Caco-2 (cell line): ENCODE measurements at regions not wholly inside any gene's neighbourhood (a gene's known extent, or its start where the extent isn't known, plus 50 kb on each side); places are given as distances from the start of the nearest gene placed in this dataset.

Experiments
- BruUV-seq: library from RNA; stranded (reverse); fragments of 400-500 nt; replicated peaks from 2 replicates; lab custom pipeline; 2021; lab: Mats Ljungman, UMichigan
- CTCF ChIA-PET: fragments of 300-600 bp; sonication (Branson Sonifier 250); formaldehyde crosslinking; loops from one replicate; lab custom pipeline; 2022; ENCODE audit warnings: antibody characterized with exemption; lab: Charles Lee
- POLR2A ChIA-PET: fragments of 300-600 bp; sonication (Branson Sonifier 250); formaldehyde crosslinking; loops from one replicate; lab custom pipeline; 2022; ENCODE audit warnings: antibody characterized with exemption; lab: Charles Lee
- DNase-seq, 2 experiments: peaks; one replicate each; pipeline versions ENCODE4 v3.0.0 to v3.0.0-alpha.2; 2020 to 2022
- H3K27me3 ChIP-seq: replicated peaks from 2 replicates; pipeline ENCODE4 v1.6.0; 2011; ENCODE audit warnings: low read length; ENCODE audit not compliant: control insufficient read depth, insufficient read depth
- H3K36me3 ChIP-seq: 2 replicates; pipeline ENCODE4 v1.5.1; 2011; ENCODE audit warnings: low read length; ENCODE audit not compliant: control insufficient read depth, insufficient read depth
- H3K4me1 ChIP-seq: fragments of 250-450 bp; sonication (Bioruptor Pico); 2 replicates; pipeline ENCODE4 v1.5.1; 2020; ENCODE audit warnings: mild to moderate bottlenecking
- H3K4me3 ChIP-seq: 2 replicates; pipeline ENCODE4 v1.5.1; 2011; ENCODE audit warnings: low read depth, mild to moderate bottlenecking, control low read depth, low read length
- H3K9me3 ChIP-seq: fragments of 250-450 bp; sonication (Bioruptor Pico); 2 replicates; pipeline ENCODE4 v1.5.1; 2020; ENCODE audit warnings: mild to moderate bottlenecking, moderate library complexity
- H3K27ac Mint-ChIP-seq: one replicate; pipeline ENCODE4 v1.8.0; 2022; ENCODE audit warnings: mixed read lengths; ENCODE audit not compliant: unreplicated experiment
- H3K27me3 Mint-ChIP-seq: one replicate; pipeline ENCODE4 v1.8.0; 2022; ENCODE audit warnings: mixed read lengths; ENCODE audit not compliant: insufficient read depth, unreplicated experiment
- H3K36me3 Mint-ChIP-seq: one replicate; pipeline ENCODE4 v1.8.0; 2022; ENCODE audit warnings: mild to moderate bottlenecking, mixed read lengths; ENCODE audit not compliant: insufficient read depth, unreplicated experiment
- H3K4me1 Mint-ChIP-seq: one replicate; pipeline ENCODE4 v1.8.0; 2022; ENCODE audit warnings: low read depth, mixed read lengths; ENCODE audit not compliant: unreplicated experiment
- H3K4me3 Mint-ChIP-seq: one replicate; pipeline ENCODE4 v1.8.0; 2022; ENCODE audit warnings: mild to moderate bottlenecking, moderate library complexity, mixed read lengths; ENCODE audit not compliant: unreplicated experiment
- H3K9me3 Mint-ChIP-seq: one replicate; pipeline ENCODE4 v1.8.0; 2022; ENCODE audit warnings: mixed read lengths; ENCODE audit not compliant: unreplicated experiment
- intact Hi-C: fragments of 100-400 bp; cut with micrococcal nuclease; formaldehyde crosslinking; loops from one replicate; pipeline ENCODE4 v1.10.0; 2022; ENCODE audit not compliant: unreplicated experiment
- TF ChIP-seq, protein P1 (sequence below), 2 experiments: fragments of 200-600 bp in 1 of 2; IDR thresholded peaks; 1 replicate in 1 of 2; 2 replicates in 1 of 2; pipeline versions ENCODE4 v1.5.1 to v1.8.0; 2011 to 2022; ENCODE audit warnings: antibody characterized with exemption in 1 of 2, control low read depth in 1 of 2, inconsistent platforms in 1 of 2, low read depth in 1 of 2, low read length in 1 of 2, mild to moderate bottlenecking in 1 of 2, moderate library complexity in 1 of 2; ENCODE audit not compliant: insufficient read depth in 1 of 2, severe bottlenecking in 1 of 2, unreplicated experiment in 1 of 2

DNA sequence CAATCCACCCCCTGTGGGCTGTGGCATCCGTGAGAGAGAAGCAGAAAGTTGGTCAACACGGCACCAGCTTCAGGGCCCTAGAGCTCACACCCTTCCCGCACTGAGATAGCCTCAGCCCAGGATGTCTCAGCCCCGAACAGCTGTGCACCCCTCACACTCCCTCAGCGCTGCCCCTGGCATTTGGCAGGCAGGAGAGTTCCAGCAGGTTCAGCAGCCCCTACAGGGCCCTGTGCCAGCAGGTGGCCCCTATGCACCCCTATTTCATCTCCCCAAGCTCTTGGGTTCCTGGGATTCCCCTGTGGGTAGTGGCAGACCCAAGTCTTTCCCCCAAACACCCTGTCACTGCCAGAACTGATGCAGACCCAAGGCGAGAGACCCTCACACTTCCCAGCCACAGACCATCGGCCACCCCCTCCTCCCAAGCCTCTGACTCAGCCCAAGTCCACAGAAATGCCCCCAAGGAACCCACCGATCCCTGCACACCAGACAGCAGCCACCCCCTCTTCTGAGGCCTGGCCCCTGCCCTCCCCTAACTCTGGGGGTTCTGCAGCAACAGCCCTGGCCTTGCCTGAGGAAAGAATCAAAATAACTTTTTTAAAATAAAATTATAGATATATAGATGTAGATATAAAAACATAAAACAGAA is 183.6 kb downstream of the IGLL1 start:
- Mint-ChIP-seq H3K4me3 (no peak overlapping the region), H3K4me1 (no peaks in the 10 kb centered on the region), H3K27ac (no peak overlapping the region), H3K27me3 (no peaks in the 10 kb centered on the region), H3K9me3 (no peaks in the 10 kb centered on the region), H3K36me3 (no peaks in the 10 kb centered on the region)
- TF ChIP-seq, protein P1, sequence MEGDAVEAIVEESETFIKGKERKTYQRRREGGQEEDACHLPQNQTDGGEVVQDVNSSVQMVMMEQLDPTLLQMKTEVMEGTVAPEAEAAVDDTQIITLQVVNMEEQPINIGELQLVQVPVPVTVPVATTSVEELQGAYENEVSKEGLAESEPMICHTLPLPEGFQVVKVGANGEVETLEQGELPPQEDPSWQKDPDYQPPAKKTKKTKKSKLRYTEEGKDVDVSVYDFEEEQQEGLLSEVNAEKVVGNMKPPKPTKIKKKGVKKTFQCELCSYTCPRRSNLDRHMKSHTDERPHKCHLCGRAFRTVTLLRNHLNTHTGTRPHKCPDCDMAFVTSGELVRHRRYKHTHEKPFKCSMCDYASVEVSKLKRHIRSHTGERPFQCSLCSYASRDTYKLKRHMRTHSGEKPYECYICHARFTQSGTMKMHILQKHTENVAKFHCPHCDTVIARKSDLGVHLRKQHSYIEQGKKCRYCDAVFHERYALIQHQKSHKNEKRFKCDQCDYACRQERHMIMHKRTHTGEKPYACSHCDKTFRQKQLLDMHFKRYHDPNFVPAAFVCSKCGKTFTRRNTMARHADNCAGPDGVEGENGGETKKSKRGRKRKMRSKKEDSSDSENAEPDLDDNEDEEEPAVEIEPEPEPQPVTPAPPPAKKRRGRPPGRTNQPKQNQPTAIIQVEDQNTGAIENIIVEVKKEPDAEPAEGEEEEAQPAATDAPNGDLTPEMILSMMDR (IDR thresholded peaks at IDR 0.05; ENCODE audit: insufficient read depth in 1 of 2, low read depth in 1 of 2, low read length in 1 of 2, severe bottlenecking in 1 of 2, unreplicated experiment in 1 of 2): no peak
- DNase-seq: no peak
- POLR2A ChIA-PET: no interaction called here
- H3K4me1 ChIP-seq: no peaks in the 10 kb centered on the region
- no peaks in the 10 kb centered on the region for H3K9me3 ChIP-seq
- no peaks in the 10 kb centered on the region for H3K36me3 ChIP-seq
- CTCF ChIA-PET: interaction anchor here (0.8 kb wide), 1 partner anchor 194 kb away, joined by 3 read pairs; no protein-coding TSS in a partner anchor
- no TSS peak for BruUV-seq
- intact Hi-C loops: no loop called here
- H3K27me3 ChIP-seq: no peaks in the 10 kb centered on the region
- no peak overlapping the region for H3K4me3 ChIP-seq

DNA sequence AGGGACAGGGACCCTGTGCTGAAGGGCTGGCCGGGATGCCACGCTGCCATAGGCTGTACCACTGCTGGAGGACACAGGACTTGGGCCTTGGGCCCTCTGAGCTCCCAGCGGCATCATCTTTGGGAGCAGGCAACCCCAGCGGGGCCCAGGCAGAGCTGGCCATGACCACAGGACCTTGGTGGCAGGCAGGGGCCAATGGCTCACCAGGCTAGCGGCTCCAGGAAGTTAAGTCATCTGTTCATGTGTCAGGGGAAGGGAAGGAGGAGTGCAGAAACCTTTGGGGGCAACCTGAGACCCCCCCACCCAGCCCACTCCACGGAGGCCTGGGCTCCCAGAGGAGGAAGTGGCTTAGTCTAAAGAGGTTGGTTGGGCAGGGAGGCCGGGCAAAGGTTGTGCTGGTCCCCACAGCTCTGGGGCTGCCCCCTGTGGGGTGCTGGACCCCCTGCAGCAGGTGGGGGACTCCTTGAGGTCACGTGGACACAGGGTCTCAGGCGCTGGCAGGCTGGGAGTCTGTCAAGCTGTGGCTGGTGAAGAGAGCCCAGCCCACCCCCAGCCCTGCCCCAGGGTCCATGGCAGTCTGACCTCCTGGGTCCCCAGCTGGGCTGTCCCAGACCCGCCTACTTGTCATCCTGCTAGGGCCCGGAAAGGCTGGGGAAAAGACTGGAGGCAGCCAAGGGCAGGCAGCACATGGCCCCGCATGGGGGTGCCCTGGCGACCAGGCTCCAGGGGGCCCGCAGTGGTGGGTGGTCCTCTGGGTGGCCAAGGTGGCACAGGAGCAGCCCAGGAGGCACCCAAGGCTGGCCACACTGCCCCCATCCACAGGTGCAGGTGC is 184.3 kb downstream of the IGLL1 start:
- H3K27me3 ChIP-seq: no peaks in the 10 kb centered on the region
- CTCF ChIA-PET: interaction anchor here (0.8 kb wide), 1 partner anchor 195 kb away, joined by 3 read pairs; no protein-coding TSS in a partner anchor
- no peaks in the 10 kb centered on the region for H3K9me3 ChIP-seq
- no peaks in the 10 kb centered on the region for H3K36me3 ChIP-seq
- intact Hi-C loops: no loop called here
- POLR2A ChIA-PET: no interaction called here
- no peak overlapping the region for H3K4me3 Mint-ChIP-seq
- H3K27me3 Mint-ChIP-seq: no peaks in the 10 kb centered on the region
- TF ChIP-seq, protein P1 (IDR thresholded peaks at IDR 0.05; ENCODE audit: insufficient read depth in 1 of 2, low read depth in 1 of 2, low read length in 1 of 2, severe bottlenecking in 1 of 2, unreplicated experiment in 1 of 2): no peak
- DNase-seq: no peak
- no peaks in the 10 kb centered on the region for H3K4me1 ChIP-seq
- no peaks in the 10 kb centered on the region for H3K4me1 Mint-ChIP-seq
- H3K27ac Mint-ChIP-seq: no peak overlapping the region
- H3K9me3 Mint-ChIP-seq: no peaks in the 10 kb centered on the region
- no peaks in the 10 kb centered on the region for H3K36me3 Mint-ChIP-seq
- no peak overlapping the region for H3K4me3 ChIP-seq
- BruUV-seq: no TSS peak

- H3K9me3 Mint-ChIP-seq: no peaks in the 10 kb centered on the region
- H3K4me3 Mint-ChIP-seq: no peak overlapping the region
- no TSS peak for BruUV-seq
- intact Hi-C loops: no loop called here
- no peaks in the 10 kb centered on the region for H3K4me1 Mint-ChIP-seq
- no peaks in the 10 kb centered on the region for H3K36me3 ChIP-seq
- H3K4me1 ChIP-seq: no peaks in the 10 kb centered on the region
- H3K27me3 ChIP-seq: no peaks in the 10 kb centered on the region
- no peaks in the 10 kb centered on the region for H3K27me3 Mint-ChIP-seq
- H3K4me3 ChIP-seq: no peak overlapping the region
- no peaks in the 10 kb centered on the region for H3K9me3 ChIP-seq
- DNase-seq: no peak
- H3K36me3 Mint-ChIP-seq: no peaks in the 10 kb centered on the region
- CTCF ChIA-PET: no interaction called here
- TF ChIP-seq, protein P1 (IDR thresholded peaks at IDR 0.05; ENCODE audit: insufficient read depth in 1 of 2, low read depth in 1 of 2, low read length in 1 of 2, severe bottlenecking in 1 of 2, unreplicated experiment in 1 of 2): no peak
- POLR2A ChIA-PET: no interaction called here
- H3K27ac Mint-ChIP-seq: no peak overlapping the region
Observed at GRCh38 chr22:23394525-23395326, 185.4 kb downstream of the IGLL1 start.
